ENCODE measurements at regions not wholly inside any gene's neighbourhood (a gene's known extent, or its start where the extent isn't known, plus 50 kb on each side); places are given as distances from the start of the nearest gene placed in this dataset.

DNA sequence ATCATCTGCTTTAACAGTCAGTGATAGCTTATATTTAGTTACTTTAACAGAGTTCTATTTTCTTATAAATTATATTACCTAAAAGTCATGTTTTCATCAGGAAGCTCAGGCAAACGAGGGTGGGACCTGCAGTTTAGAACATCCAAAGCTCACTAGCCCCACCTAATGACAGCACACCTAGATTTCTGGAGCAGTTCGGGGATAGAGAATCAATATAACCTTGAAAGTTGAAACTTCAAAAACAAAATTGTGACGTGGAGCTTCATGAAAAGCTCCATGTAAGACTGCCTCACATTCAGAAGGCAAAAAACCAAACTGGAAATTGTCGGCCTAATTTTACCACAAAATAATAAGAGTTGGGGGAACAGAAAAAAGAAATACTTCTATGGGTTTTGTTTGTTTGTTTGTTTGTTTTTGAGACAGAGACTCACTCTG is 185.9 kb upstream of the CCDC150 start:
- Histone ChIP-seq H3K36me3 (ENCODE audit: control insufficient read depth in 1 of 2, insufficient read depth in 2 of 2, low read length in 2 of 2) (no peaks in the 10 kb centered on the region), H3K9me3 (ENCODE audit: control insufficient read depth in 1 of 2, low read length in 2 of 2) (no peaks in the 10 kb centered on the region), H3K4me1 (ENCODE audit: control insufficient read depth in 1 of 2, insufficient read depth in 2 of 2, low read length in 2 of 2) (no peaks in the 10 kb centered on the region), H3K27ac (ENCODE audit: low read length) (no peak overlapping the region), H3K27me3 (ENCODE audit: low read depth, low read length) (no peaks in the 10 kb centered on the region), H3K4me3 (ENCODE audit: low read depth in 1 of 2, low read length in 2 of 2) (no peak overlapping the region)

DNA sequence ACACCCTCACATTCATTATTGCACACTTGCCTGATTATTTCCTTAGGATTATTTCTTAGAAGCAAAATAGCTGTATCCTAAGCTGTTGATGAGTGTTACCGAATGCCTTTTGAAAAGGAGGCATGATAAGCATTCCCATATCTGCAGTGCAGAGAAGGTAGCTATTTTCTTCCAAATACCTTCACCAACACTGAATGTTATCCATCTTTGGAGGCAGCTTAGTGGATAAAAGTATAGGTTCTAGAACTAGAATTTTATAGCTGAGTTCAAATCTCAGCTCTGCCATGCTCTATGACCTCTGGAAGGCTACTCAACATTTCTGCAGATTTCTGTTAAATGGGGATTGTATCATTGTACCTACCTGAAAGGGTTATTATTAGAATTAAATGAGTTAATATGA is 185.0 kb upstream of the CCDC150 start:
- no peaks in the 10 kb centered on the region for H3K4me1 ChIP-seq (ENCODE audit: control insufficient read depth in 1 of 2, insufficient read depth in 2 of 2, low read length in 2 of 2)
- H3K27me3 ChIP-seq (ENCODE audit: low read depth, low read length): no peaks in the 10 kb centered on the region
- H3K9me3 ChIP-seq (ENCODE audit: control insufficient read depth in 1 of 2, low read length in 2 of 2): no peaks in the 10 kb centered on the region
- no peaks in the 10 kb centered on the region for H3K36me3 ChIP-seq (ENCODE audit: control insufficient read depth in 1 of 2, insufficient read depth in 2 of 2, low read length in 2 of 2)
- no peak overlapping the region for H3K27ac ChIP-seq (ENCODE audit: low read length)
- H3K4me3 ChIP-seq (ENCODE audit: low read depth in 1 of 2, low read length in 2 of 2): no peak overlapping the region

DNA sequence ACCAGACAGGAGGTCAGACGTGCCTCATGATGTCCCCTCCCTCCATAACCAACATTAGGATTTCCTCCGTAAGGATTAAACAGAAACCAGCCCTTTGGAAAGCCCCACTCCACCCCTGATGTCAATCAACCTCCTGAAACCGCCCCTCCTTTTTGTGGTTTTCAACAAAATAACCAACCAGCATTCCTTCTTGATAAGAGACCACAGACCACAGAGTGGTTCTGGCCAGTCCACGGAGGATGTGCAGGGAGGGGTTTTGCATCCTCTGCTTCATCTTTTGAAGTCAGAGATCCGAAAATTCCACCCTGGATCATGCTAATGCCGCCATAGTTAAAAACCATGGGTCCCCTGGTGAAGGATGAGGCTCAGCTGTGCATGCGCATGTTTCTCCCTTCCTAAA is 180.0 kb upstream of the CCDC150 start:
- Histone ChIP-seq H3K36me3 (ENCODE audit: control insufficient read depth in 1 of 2, insufficient read depth in 2 of 2, low read length in 2 of 2) (no peaks in the 10 kb centered on the region), H3K27ac (ENCODE audit: low read length) (no peak overlapping the region), H3K27me3 (ENCODE audit: low read depth, low read length) (no peaks in the 10 kb centered on the region), H3K4me1 (ENCODE audit: control insufficient read depth in 1 of 2, insufficient read depth in 2 of 2, low read length in 2 of 2) (no peaks in the 10 kb centered on the region), H3K4me3 (ENCODE audit: low read depth in 1 of 2, low read length in 2 of 2) (no peak overlapping the region), H3K9me3 (ENCODE audit: control insufficient read depth in 1 of 2, low read length in 2 of 2) (no peaks in the 10 kb centered on the region)

DNA sequence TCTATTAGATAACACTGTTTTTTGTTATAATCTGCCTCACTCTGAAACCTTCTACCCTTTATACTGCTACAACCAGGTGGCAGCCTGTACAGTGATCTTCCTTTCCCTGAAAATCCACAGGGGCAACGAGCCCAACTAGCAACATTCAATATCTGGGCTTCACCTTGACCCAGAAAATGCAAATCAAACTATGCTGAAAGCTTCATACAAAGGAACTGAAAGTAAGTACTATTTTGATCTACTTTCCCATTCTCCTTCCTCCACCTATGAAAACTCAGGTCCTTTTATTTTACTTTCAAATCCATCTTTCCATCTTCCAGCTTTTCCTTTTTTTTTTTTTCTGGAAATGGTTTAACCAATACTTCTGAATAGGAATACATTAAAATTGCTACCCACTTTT is 175.8 kb upstream of the CCDC150 start:
- no peak overlapping the region for H3K27ac ChIP-seq (ENCODE audit: low read length)
- H3K36me3 ChIP-seq (ENCODE audit: control insufficient read depth in 1 of 2, insufficient read depth in 2 of 2, low read length in 2 of 2): no peaks in the 10 kb centered on the region
- peaks cover 3% of the 10 kb centered on the region for H3K27me3 ChIP-seq (ENCODE audit: low read depth, low read length)
- no peak overlapping the region for H3K4me3 ChIP-seq (ENCODE audit: low read depth in 1 of 2, low read length in 2 of 2)
- H3K9me3 ChIP-seq (ENCODE audit: control insufficient read depth in 1 of 2, low read length in 2 of 2): no peaks in the 10 kb centered on the region
- H3K4me1 ChIP-seq (ENCODE audit: control insufficient read depth in 1 of 2, insufficient read depth in 2 of 2, low read length in 2 of 2): no peaks in the 10 kb centered on the region

DNA sequence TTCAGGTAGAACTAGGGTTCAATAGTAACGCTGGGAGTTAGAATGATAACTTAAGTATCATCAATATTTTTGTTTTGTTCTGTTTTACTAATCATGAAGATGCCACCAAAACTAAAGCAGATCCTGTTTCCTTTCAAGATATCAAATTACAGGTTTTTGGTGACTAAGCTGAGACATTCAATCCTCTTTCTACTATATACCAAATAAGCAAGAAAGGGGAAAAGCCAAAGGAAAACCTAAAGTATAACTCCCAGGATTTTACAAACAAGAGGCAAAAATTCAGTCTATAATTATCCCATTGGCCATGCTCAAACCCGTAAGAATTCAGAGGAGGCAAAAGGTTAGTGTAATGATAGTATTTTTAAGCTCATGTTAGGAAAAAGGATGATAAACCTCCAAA is 175.2 kb upstream of the CCDC150 start:
- Histone ChIP-seq H3K36me3 (ENCODE audit: control insufficient read depth in 1 of 2, insufficient read depth in 2 of 2, low read length in 2 of 2) (no peaks in the 10 kb centered on the region), H3K4me1 (ENCODE audit: control insufficient read depth in 1 of 2, insufficient read depth in 2 of 2, low read length in 2 of 2) (no peaks in the 10 kb centered on the region), H3K27me3 (ENCODE audit: low read depth, low read length) (peaks cover 3% of the 10 kb centered on the region), H3K27ac (ENCODE audit: low read length) (no peak overlapping the region), H3K4me3 (ENCODE audit: low read depth in 1 of 2, low read length in 2 of 2) (no peak overlapping the region), H3K9me3 (ENCODE audit: control insufficient read depth in 1 of 2, low read length in 2 of 2) (no peaks in the 10 kb centered on the region)

DNA sequence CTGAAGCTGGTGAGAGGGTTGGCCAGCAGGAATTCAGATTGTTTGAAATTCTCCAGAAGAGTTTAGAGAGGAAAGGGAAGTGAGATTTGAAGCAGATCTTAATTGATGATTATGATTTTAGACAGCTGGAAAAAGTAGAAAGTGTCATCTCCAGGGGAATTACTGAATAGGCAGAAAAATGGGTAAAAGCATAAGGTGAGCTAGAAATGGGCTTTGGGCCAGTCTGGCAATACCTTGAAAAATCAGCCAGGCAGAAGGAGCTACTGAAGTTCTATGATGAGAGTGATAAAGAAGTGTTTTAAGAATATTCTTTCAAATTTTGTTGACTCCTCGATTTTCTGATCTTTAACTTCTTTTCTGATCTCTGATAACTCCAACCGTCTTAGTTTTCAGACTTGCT is 172.9 kb upstream of the CCDC150 start:
- Histone ChIP-seq H3K4me3 (ENCODE audit: low read depth in 1 of 2, low read length in 2 of 2) (no peak overlapping the region), H3K27ac (ENCODE audit: low read length) (no peak overlapping the region), H3K36me3 (ENCODE audit: control insufficient read depth in 1 of 2, insufficient read depth in 2 of 2, low read length in 2 of 2) (no peaks in the 10 kb centered on the region), H3K9me3 (ENCODE audit: control insufficient read depth in 1 of 2, low read length in 2 of 2) (no peaks in the 10 kb centered on the region), H3K27me3 (ENCODE audit: low read depth, low read length) (peaks cover 3% of the 10 kb centered on the region), H3K4me1 (ENCODE audit: control insufficient read depth in 1 of 2, insufficient read depth in 2 of 2, low read length in 2 of 2) (no peaks in the 10 kb centered on the region)

DNA sequence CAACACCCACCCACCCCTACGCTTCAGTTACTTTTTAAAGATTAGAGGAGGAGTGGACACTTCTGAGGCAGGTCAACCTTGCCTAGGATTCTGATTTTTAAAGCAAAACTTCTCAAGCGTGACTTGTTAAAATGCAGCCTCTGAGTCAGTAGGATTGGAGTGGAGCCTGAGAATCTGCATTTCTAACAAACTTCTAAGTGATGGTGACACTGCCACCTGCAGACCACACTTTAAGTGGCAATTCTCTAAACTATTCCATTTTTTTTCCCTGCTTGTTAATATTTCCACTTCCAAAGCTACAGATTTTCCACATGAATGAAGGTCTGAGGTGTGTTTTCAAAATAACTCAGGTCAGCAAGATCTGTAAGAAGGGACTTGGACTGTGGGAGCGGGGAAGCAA is 171.1 kb upstream of the CCDC150 start:
- Histone ChIP-seq H3K4me1 (ENCODE audit: control insufficient read depth in 1 of 2, insufficient read depth in 2 of 2, low read length in 2 of 2) (no peaks in the 10 kb centered on the region), H3K36me3 (ENCODE audit: control insufficient read depth in 1 of 2, insufficient read depth in 2 of 2, low read length in 2 of 2) (no peaks in the 10 kb centered on the region), H3K9me3 (ENCODE audit: control insufficient read depth in 1 of 2, low read length in 2 of 2) (no peaks in the 10 kb centered on the region), H3K27me3 (ENCODE audit: low read depth, low read length) (peaks cover 3% of the 10 kb centered on the region), H3K27ac (ENCODE audit: low read length) (no peak overlapping the region), H3K4me3 (ENCODE audit: low read depth in 1 of 2, low read length in 2 of 2) (no peak overlapping the region)

DNA sequence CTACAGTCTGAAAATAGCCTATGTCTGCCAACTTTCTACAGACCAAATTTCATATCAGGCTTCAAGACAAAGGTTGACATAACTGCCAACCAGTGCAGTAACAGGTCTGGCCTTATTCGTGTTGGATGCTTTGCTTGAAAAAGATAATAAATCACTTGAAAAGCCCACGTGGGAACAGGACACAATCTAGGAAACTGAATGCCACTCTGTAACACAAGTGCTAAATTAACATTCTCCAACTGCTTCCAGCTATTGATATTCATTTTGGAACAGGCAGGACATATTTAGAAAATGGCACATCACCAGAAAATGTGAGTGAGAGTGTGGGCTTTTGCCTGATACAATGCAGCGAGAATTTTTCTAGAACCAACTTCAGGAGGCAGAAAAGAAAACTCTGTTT is 165.9 kb upstream of the CCDC150 start:
- Histone ChIP-seq H3K27me3 (ENCODE audit: low read depth, low read length) (no peaks in the 10 kb centered on the region), H3K36me3 (ENCODE audit: control insufficient read depth in 1 of 2, insufficient read depth in 2 of 2, low read length in 2 of 2) (no peaks in the 10 kb centered on the region), H3K4me1 (ENCODE audit: control insufficient read depth in 1 of 2, insufficient read depth in 2 of 2, low read length in 2 of 2) (no peaks in the 10 kb centered on the region), H3K4me3 (ENCODE audit: low read depth in 1 of 2, low read length in 2 of 2) (no peak overlapping the region), H3K27ac (ENCODE audit: low read length) (no peak overlapping the region), H3K9me3 (ENCODE audit: control insufficient read depth in 1 of 2, low read length in 2 of 2) (no peaks in the 10 kb centered on the region)

DNA sequence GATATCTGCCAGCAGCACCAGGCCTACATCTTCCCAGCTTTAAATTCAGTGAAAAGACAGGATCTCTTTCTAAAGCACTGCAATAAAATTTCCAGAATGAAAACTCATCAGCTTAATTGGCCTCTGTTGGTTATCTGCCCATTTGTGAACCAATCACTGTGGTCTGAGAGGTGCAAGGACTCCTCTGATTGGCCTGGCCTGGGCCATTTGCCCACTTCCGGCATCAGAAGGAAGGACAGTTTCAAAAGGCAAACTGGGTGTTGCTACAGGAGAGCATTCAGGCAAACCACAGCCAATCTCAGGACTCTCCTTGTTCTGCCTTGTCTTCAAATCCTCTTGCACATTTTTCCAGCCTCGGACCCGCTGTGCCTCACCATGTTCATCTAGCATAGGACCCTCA is 163.9 kb upstream of the CCDC150 start:
- Histone ChIP-seq H3K4me1 (ENCODE audit: control insufficient read depth in 1 of 2, insufficient read depth in 2 of 2, low read length in 2 of 2) (no peaks in the 10 kb centered on the region), H3K9me3 (ENCODE audit: control insufficient read depth in 1 of 2, low read length in 2 of 2) (no peaks in the 10 kb centered on the region), H3K27me3 (ENCODE audit: low read depth, low read length) (no peaks in the 10 kb centered on the region), H3K27ac (ENCODE audit: low read length) (no peak overlapping the region), H3K36me3 (ENCODE audit: control insufficient read depth in 1 of 2, insufficient read depth in 2 of 2, low read length in 2 of 2) (no peaks in the 10 kb centered on the region), H3K4me3 (ENCODE audit: low read depth in 1 of 2, low read length in 2 of 2) (no peak overlapping the region)

DNA sequence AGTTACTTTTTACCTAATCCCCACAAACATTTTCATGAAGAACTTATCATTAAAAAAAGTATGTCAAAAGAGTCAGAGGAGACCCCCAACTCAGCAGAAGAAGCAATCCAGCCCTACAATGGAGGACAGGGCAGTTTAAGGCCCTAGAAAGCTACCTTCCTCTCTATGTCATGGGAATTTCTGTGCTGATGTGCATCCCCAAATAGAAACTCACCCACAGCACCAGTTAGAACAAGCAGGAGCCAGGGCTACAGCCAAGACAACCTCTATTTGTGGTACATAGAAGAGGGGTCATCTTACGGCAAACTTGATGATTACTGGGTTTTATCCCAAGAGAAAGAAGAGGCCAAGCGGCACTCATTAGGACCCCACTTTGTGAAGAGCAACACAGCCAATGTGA is 160.9 kb upstream of the CCDC150 start:
- no peaks in the 10 kb centered on the region for H3K4me1 ChIP-seq (ENCODE audit: control insufficient read depth in 1 of 2, insufficient read depth in 2 of 2, low read length in 2 of 2)
- no peak overlapping the region for H3K27ac ChIP-seq (ENCODE audit: low read length)
- H3K4me3 ChIP-seq (ENCODE audit: low read depth in 1 of 2, low read length in 2 of 2): no peak overlapping the region
- no peaks in the 10 kb centered on the region for H3K27me3 ChIP-seq (ENCODE audit: low read depth, low read length)
- H3K36me3 ChIP-seq (ENCODE audit: control insufficient read depth in 1 of 2, insufficient read depth in 2 of 2, low read length in 2 of 2): no peaks in the 10 kb centered on the region
- no peaks in the 10 kb centered on the region for H3K9me3 ChIP-seq (ENCODE audit: control insufficient read depth in 1 of 2, low read length in 2 of 2)

DNA sequence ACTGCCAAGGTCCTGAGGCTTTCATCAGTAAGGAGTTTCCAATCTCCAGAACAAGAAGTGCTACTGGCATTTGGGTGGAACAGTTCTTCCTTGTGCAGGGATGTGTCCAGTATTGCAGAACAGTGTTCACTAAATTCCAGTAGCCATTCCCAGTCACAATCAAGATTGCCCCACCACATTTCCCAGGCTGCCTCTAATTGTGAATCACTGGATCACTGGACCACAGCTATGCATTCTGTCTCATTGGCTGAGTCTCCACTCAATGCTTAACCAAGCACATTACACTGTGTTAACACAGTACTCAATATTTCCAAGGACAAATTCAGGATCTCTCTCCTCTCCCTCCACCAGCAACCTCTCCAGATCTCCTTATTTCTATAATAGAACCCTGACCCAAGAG is 160.2 kb upstream of the CCDC150 start:
- no peaks in the 10 kb centered on the region for H3K36me3 ChIP-seq (ENCODE audit: control insufficient read depth in 1 of 2, insufficient read depth in 2 of 2, low read length in 2 of 2)
- H3K9me3 ChIP-seq (ENCODE audit: control insufficient read depth in 1 of 2, low read length in 2 of 2): no peaks in the 10 kb centered on the region
- H3K4me3 ChIP-seq (ENCODE audit: low read depth in 1 of 2, low read length in 2 of 2): no peak overlapping the region
- H3K4me1 ChIP-seq (ENCODE audit: control insufficient read depth in 1 of 2, insufficient read depth in 2 of 2, low read length in 2 of 2): no peaks in the 10 kb centered on the region
- no peak overlapping the region for H3K27ac ChIP-seq (ENCODE audit: low read length)
- no peaks in the 10 kb centered on the region for H3K27me3 ChIP-seq (ENCODE audit: low read depth, low read length)

DNA sequence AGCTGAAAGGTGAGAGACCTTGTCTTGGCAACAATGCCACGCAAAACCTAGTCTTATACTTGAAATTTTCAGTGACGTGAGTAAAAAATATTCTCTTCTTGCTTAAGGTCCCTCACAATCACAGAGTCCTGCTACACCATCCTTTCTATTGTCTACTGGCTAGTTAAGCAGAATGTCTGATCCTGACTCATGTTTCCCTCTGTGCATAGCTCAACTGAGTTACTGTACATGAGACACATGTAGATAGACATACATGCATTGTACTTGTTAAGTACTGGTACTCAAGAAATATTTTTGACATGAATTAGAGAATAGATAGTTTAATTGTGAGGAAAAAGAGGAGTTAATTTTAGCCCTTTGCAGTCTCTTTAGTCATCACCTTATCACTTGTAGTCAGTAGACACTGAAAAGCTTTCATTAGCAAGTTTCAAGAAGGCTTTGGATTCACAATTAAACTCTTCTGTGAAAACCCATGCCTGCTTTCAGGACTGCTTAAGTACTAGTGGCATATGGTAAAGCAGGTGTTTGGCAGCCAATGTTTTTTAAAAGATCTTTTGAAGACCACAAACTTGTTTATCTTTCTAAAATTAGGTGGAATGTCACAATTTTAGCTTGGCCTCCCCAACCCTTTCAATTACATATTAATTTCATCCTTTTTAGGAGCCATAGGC is 158.7 kb upstream of the CCDC150 start:
- Histone ChIP-seq H3K36me3 (ENCODE audit: control insufficient read depth in 1 of 2, insufficient read depth in 2 of 2, low read length in 2 of 2) (no peaks in the 10 kb centered on the region), H3K27ac (ENCODE audit: low read length) (no peak overlapping the region), H3K9me3 (ENCODE audit: control insufficient read depth in 1 of 2, low read length in 2 of 2) (no peaks in the 10 kb centered on the region), H3K27me3 (ENCODE audit: low read depth, low read length) (no peaks in the 10 kb centered on the region), H3K4me1 (ENCODE audit: control insufficient read depth in 1 of 2, insufficient read depth in 2 of 2, low read length in 2 of 2) (no peaks in the 10 kb centered on the region), H3K4me3 (ENCODE audit: low read depth in 1 of 2, low read length in 2 of 2) (no peak overlapping the region)
